ENCODE measurements at regions not wholly inside any gene's neighbourhood (a gene's known extent, or its start where the extent isn't known, plus 50 kb on each side); places are given as distances from the start of the nearest gene placed in this dataset.

GRCh38 chr11:105204636-105205035 lies 65.1 kb upstream of the CARD18 start:
- H2BK15ac ChIP-seq (replicated peaks; ENCODE audit: low read depth) = no peak overlapping the region
- H2BK120ac ChIP-seq (ENCODE audit: low read depth, low read length) = no peak overlapping the region
- no peaks in the 10 kb centered on the region for H3K4me1 ChIP-seq (ENCODE audit: control insufficient read depth, low read depth, low read length)
- DNase-seq = no peak
- no peak overlapping the region for H3K4me3 ChIP-seq (ENCODE audit: low read length)
- H3K79me1 ChIP-seq (ENCODE audit: low read length) = no peaks in the 10 kb centered on the region
- no peak overlapping the region for H3K9ac ChIP-seq (ENCODE audit: low read length)
- no peaks in the 10 kb centered on the region for H3K36me3 ChIP-seq (ENCODE audit: control insufficient read depth, insufficient read depth, low read length)
- H4K5ac ChIP-seq (ENCODE audit: low read length) = no peak overlapping the region
- H2BK5ac ChIP-seq (ENCODE audit: low read length) = no peak overlapping the region
- H3K27me3 ChIP-seq (ENCODE audit: insufficient read depth, low read length, poor library complexity) = no peaks in the 10 kb centered on the region
- no peak overlapping the region for H3K23ac ChIP-seq (ENCODE audit: low read length)
- H3K4ac ChIP-seq (ENCODE audit: low read depth, low read length) = no peak overlapping the region
- H3K27ac ChIP-seq (ENCODE audit: low read depth, low read length) = no peak overlapping the region
- H3K56ac ChIP-seq (ENCODE audit: low read length) = no peak overlapping the region
- no peaks in the 10 kb centered on the region for H3K79me2 ChIP-seq (ENCODE audit: control insufficient read depth, insufficient read depth, low read length)
- no peak overlapping the region for H3K18ac ChIP-seq (ENCODE audit: low read length)
- no peak overlapping the region for H3K4me2 ChIP-seq (ENCODE audit: low read length)
- H4K8ac ChIP-seq (ENCODE audit: low read depth, low read length) = no peak overlapping the region
- H2AK5ac ChIP-seq (ENCODE audit: low read length) = no peak overlapping the region

- Histone ChIP-seq H3K4me2 (ENCODE audit: low read length) (no peak overlapping the region), H3K27me3 (ENCODE audit: insufficient read depth, low read length, poor library complexity) (no peaks in the 10 kb centered on the region), H3K79me2 (ENCODE audit: control insufficient read depth, insufficient read depth, low read length) (no peaks in the 10 kb centered on the region), H4K8ac (ENCODE audit: low read depth, low read length) (no peak overlapping the region), H3K4me1 (ENCODE audit: control insufficient read depth, low read depth, low read length) (no peaks in the 10 kb centered on the region), H3K56ac (ENCODE audit: low read length) (no peak overlapping the region), H3K23ac (ENCODE audit: low read length) (no peak overlapping the region), H4K5ac (ENCODE audit: low read length) (no peak overlapping the region), H2AK5ac (ENCODE audit: low read length) (no peak overlapping the region), H3K18ac (ENCODE audit: low read length) (no peak overlapping the region), H3K36me3 (ENCODE audit: control insufficient read depth, insufficient read depth, low read length) (no peaks in the 10 kb centered on the region), H3K4ac (ENCODE audit: low read depth, low read length) (no peak overlapping the region), H3K79me1 (ENCODE audit: low read length) (no peaks in the 10 kb centered on the region), H2BK5ac (ENCODE audit: low read length) (no peak overlapping the region), H2BK15ac (replicated peaks; ENCODE audit: low read depth) (no peak overlapping the region), H3K27ac (ENCODE audit: low read depth, low read length) (no peak overlapping the region), H3K4me3 (ENCODE audit: low read length) (no peak overlapping the region), H3K9ac (ENCODE audit: low read length) (no peak overlapping the region), H2BK120ac (ENCODE audit: low read depth, low read length) (no peak overlapping the region)
- DNase-seq = no peak
- WGBS (ENCODE audit: extremely low coverage, insufficient coverage, low lambda C conversion rate) = no CpG with 5 or more reads among the region's 2 CpGs
Measured at GRCh38 chr11:105203569-105204240, 64.1 kb upstream of the CARD18 start.

- Histone ChIP-seq H3K18ac (ENCODE audit: low read length) (no peak overlapping the region), H3K79me2 (ENCODE audit: control insufficient read depth, insufficient read depth, low read length) (no peaks in the 10 kb centered on the region), H3K27ac (ENCODE audit: low read depth, low read length) (no peak overlapping the region), H3K4me2 (ENCODE audit: low read length) (no peak overlapping the region), H4K5ac (ENCODE audit: low read length) (no peak overlapping the region), H3K4me1 (ENCODE audit: control insufficient read depth, low read depth, low read length) (no peaks in the 10 kb centered on the region), H2AK5ac (ENCODE audit: low read length) (no peak overlapping the region), H3K79me1 (ENCODE audit: low read length) (no peaks in the 10 kb centered on the region), H3K36me3 (ENCODE audit: control insufficient read depth, insufficient read depth, low read length) (no peaks in the 10 kb centered on the region), H3K4ac (ENCODE audit: low read depth, low read length) (no peak overlapping the region), H4K8ac (ENCODE audit: low read depth, low read length) (no peak overlapping the region), H3K4me3 (ENCODE audit: low read length) (no peak overlapping the region), H2BK15ac (replicated peaks; ENCODE audit: low read depth) (no peak overlapping the region), H2BK5ac (ENCODE audit: low read length) (no peak overlapping the region), H3K23ac (ENCODE audit: low read length) (no peak overlapping the region), H3K9ac (ENCODE audit: low read length) (no peak overlapping the region), H3K27me3 (ENCODE audit: insufficient read depth, low read length, poor library complexity) (no peaks in the 10 kb centered on the region), H2BK120ac (ENCODE audit: low read depth, low read length) (no peak overlapping the region), H3K56ac (ENCODE audit: low read length) (no peak overlapping the region)
- no CpG with 5 or more reads among the region's 3 CpGs for WGBS (ENCODE audit: extremely low coverage, insufficient coverage, low lambda C conversion rate)
- no peak for DNase-seq
Measured at GRCh38 chr11:105202844-105203548, 63.4 kb upstream of the CARD18 start.

- H2BK120ac ChIP-seq (ENCODE audit: low read depth, low read length) = no peak overlapping the region
- no peak overlapping the region for H2AK5ac ChIP-seq (ENCODE audit: low read length)
- H3K4me1 ChIP-seq (ENCODE audit: control insufficient read depth, low read depth, low read length) = no peaks in the 10 kb centered on the region
- H3K4me3 ChIP-seq (ENCODE audit: low read length) = no peak overlapping the region
- H3K4ac ChIP-seq (ENCODE audit: low read depth, low read length) = no peak overlapping the region
- H4K5ac ChIP-seq (ENCODE audit: low read length) = no peak overlapping the region
- H3K79me1 ChIP-seq (ENCODE audit: low read length) = no peaks in the 10 kb centered on the region
- no peak overlapping the region for H4K8ac ChIP-seq (ENCODE audit: low read depth, low read length)
- no peak overlapping the region for H3K4me2 ChIP-seq (ENCODE audit: low read length)
- DNase-seq = no peak
- H3K56ac ChIP-seq (ENCODE audit: low read length) = no peak overlapping the region
- H3K36me3 ChIP-seq (ENCODE audit: control insufficient read depth, insufficient read depth, low read length) = no peaks in the 10 kb centered on the region
- H2BK15ac ChIP-seq (replicated peaks; ENCODE audit: low read depth) = no peak overlapping the region
- H2BK5ac ChIP-seq (ENCODE audit: low read length) = no peak overlapping the region
- no peaks in the 10 kb centered on the region for H3K79me2 ChIP-seq (ENCODE audit: control insufficient read depth, insufficient read depth, low read length)
- no peak overlapping the region for H3K23ac ChIP-seq (ENCODE audit: low read length)
- H3K9ac ChIP-seq (ENCODE audit: low read length) = no peak overlapping the region
- WGBS (ENCODE audit: extremely low coverage, insufficient coverage, low lambda C conversion rate) = no CpG with 5 or more reads among the region's 4 CpGs
- H3K27ac ChIP-seq (ENCODE audit: low read depth, low read length) = no peak overlapping the region
- no peaks in the 10 kb centered on the region for H3K27me3 ChIP-seq (ENCODE audit: insufficient read depth, low read length, poor library complexity)
- H3K18ac ChIP-seq (ENCODE audit: low read length) = no peak overlapping the region
Measured at GRCh38 chr11:105202422-105202821, 62.9 kb upstream of the CARD18 start.

GRCh38 chr11:105201166-105201565 lies 61.6 kb upstream of the CARD18 start:
- Histone ChIP-seq H2BK15ac (replicated peaks; ENCODE audit: low read depth) (no peak overlapping the region), H4K8ac (ENCODE audit: low read depth, low read length) (no peak overlapping the region), H2BK5ac (ENCODE audit: low read length) (no peak overlapping the region), H3K23ac (ENCODE audit: low read length) (no peak overlapping the region), H3K27me3 (ENCODE audit: insufficient read depth, low read length, poor library complexity) (no peaks in the 10 kb centered on the region), H3K4ac (ENCODE audit: low read depth, low read length) (no peak overlapping the region), H3K18ac (ENCODE audit: low read length) (no peak overlapping the region), H3K4me2 (ENCODE audit: low read length) (no peak overlapping the region), H3K9ac (ENCODE audit: low read length) (no peak overlapping the region), H2AK5ac (ENCODE audit: low read length) (no peak overlapping the region), H2BK120ac (ENCODE audit: low read depth, low read length) (no peak overlapping the region), H3K56ac (ENCODE audit: low read length) (no peak overlapping the region), H3K79me2 (ENCODE audit: control insufficient read depth, insufficient read depth, low read length) (no peaks in the 10 kb centered on the region), H3K79me1 (ENCODE audit: low read length) (no peaks in the 10 kb centered on the region), H3K4me1 (ENCODE audit: control insufficient read depth, low read depth, low read length) (no peaks in the 10 kb centered on the region), H4K5ac (ENCODE audit: low read length) (no peak overlapping the region), H3K4me3 (ENCODE audit: low read length) (no peak overlapping the region), H3K27ac (ENCODE audit: low read depth, low read length) (no peak overlapping the region), H3K36me3 (ENCODE audit: control insufficient read depth, insufficient read depth, low read length) (no peaks in the 10 kb centered on the region)
- no CpG with 5 or more reads among the region's 5 CpGs for WGBS (ENCODE audit: extremely low coverage, insufficient coverage, low lambda C conversion rate)
- DNase-seq = no peak
